ENCODE measurements at regions not wholly inside any gene's neighbourhood (a gene's known extent, or its start where the extent isn't known, plus 50 kb on each side); places are given as distances from the start of the nearest gene placed in this dataset.

DNA sequence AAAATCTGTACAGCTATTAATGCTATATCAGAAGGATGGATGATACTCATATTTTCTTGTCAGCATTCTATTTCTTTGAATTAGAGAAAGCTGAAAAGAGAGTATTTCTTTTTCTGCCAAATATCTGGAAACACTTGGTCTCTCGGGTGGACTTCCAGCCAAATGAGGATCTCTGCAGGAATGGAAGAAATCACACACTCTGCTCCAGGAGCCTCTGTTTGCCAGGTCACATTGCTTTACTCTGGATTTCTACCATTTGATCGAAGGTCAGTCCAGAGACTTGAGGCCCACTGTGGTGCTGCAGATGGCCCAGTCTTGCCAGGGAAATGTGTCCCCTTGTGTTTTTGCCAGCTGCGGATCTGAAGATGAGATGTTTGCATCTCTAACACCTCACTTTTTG is 154.1 kb downstream of the PCSK1 start:
- no peaks in the 10 kb centered on the region for H3K36me3 ChIP-seq
- no peak overlapping the region for H3K4me3 ChIP-seq
- no peaks in the 10 kb centered on the region for H3K27me3 ChIP-seq
- 92 to 93% methylated on average over 2 to 3 of the region's 3 CpGs for WGBS, 2 donors (ENCODE audit: low coverage in 1 of 2)
- intact Hi-C loops (cut with DNase I; ENCODE audit: low total_unique reads) (no loop called here), in situ Hi-C loops (cut with MboI; ENCODE audit: low pct_ligation_motif_present in 1 of 4, low pct_unique_long_range_greater_than_20kb in 1 of 4, low sequenced_read_pairs in 3 of 4) (no loop called here)
- TF ChIP-seq POLR2AphosphoS5 (IDR thresholded peaks at IDR 0.05) (no peak), EP300 (IDR thresholded peaks at IDR 0.05; ENCODE audit: low read depth) (no peak), POLR2A (IDR thresholded peaks at IDR 0.05) (no peak)
- TF ChIP-seq, protein P1, sequence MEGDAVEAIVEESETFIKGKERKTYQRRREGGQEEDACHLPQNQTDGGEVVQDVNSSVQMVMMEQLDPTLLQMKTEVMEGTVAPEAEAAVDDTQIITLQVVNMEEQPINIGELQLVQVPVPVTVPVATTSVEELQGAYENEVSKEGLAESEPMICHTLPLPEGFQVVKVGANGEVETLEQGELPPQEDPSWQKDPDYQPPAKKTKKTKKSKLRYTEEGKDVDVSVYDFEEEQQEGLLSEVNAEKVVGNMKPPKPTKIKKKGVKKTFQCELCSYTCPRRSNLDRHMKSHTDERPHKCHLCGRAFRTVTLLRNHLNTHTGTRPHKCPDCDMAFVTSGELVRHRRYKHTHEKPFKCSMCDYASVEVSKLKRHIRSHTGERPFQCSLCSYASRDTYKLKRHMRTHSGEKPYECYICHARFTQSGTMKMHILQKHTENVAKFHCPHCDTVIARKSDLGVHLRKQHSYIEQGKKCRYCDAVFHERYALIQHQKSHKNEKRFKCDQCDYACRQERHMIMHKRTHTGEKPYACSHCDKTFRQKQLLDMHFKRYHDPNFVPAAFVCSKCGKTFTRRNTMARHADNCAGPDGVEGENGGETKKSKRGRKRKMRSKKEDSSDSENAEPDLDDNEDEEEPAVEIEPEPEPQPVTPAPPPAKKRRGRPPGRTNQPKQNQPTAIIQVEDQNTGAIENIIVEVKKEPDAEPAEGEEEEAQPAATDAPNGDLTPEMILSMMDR (IDR thresholded peaks at IDR 0.05) = no peak
- H3K4me1 ChIP-seq = peaks cover 0 to 3% (median 1%) of the 10 kb centered on the region in 4 donors
- no peaks in the 10 kb centered on the region for H3K9me3 ChIP-seq
- H3K27ac ChIP-seq = no peak overlapping the region
- no peak for DNase-seq

DNA sequence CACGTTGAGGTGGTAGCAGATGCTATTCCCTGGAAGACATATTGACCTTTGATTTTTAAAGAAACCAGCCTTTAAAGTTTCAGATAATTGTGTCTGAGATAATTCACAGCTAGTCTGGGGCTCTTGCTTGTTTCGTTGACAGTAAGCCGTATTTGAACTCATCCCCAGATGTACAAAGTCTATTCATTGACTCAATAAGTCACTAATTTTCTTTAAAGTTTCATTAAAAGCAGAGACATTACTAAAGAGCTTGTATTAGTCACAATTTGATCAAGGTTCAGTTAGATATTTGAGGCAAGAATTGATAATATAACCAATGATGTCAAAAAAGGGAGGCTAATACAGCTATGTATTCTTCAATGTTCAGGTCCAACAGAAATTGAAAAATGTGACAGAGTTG is 158.0 kb downstream of the PCSK1 start:
- TF ChIP-seq POLR2AphosphoS5 (IDR thresholded peaks at IDR 0.05) (no peak), EP300 (IDR thresholded peaks at IDR 0.05; ENCODE audit: low read depth) (no peak), POLR2A (IDR thresholded peaks at IDR 0.05) (no peak)
- TF ChIP-seq, protein P1 (IDR thresholded peaks at IDR 0.05) = no peak
- H3K4me1 ChIP-seq = no peaks in the 10 kb centered on the region
- H3K9me3 ChIP-seq = peaks cover 0 to under 1% of the 10 kb centered on the region in 2 donors
- no peak overlapping the region for H3K27ac ChIP-seq
- H3K36me3 ChIP-seq = no peaks in the 10 kb centered on the region
- 77 to 84% methylated on average over 3 of the region's 3 CpGs for WGBS, 2 donors (ENCODE audit: low coverage in 1 of 2)
- DNase-seq = no peak
- no peak overlapping the region for H3K4me3 ChIP-seq
- in situ Hi-C loops (cut with MboI; ENCODE audit: low pct_ligation_motif_present in 1 of 4, low pct_unique_long_range_greater_than_20kb in 1 of 4, low sequenced_read_pairs in 3 of 4) (no loop called here), intact Hi-C loops (cut with DNase I; ENCODE audit: low total_unique reads) (no loop called here)
- H3K27me3 ChIP-seq = no peaks in the 10 kb centered on the region

DNA sequence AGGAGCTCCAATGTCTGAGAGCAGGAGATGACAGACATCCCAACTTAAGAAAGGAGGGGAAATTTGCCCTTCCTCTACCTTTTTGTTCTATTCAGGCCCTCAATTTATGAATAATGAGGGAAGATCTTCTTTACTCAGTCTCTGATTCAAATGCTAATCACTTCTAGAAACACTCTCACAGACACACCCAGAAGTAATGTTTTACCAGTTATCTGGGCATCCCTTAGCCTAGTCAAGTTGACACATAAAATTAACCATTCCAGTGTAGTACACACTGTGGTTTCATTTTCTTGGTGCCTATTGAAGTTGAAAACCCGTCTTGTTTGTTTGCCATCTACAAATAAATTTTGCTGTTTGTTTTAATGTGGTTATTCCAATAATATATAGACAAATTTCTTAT is 167.6 kb downstream of the PCSK1 start:
- intact Hi-C loops (cut with DNase I; ENCODE audit: low total_unique reads) = no loop called here
- 84 to 85% methylated on average over 1 of the region's 1 CpG for WGBS, 2 donors (ENCODE audit: low coverage in 1 of 2)

DNA sequence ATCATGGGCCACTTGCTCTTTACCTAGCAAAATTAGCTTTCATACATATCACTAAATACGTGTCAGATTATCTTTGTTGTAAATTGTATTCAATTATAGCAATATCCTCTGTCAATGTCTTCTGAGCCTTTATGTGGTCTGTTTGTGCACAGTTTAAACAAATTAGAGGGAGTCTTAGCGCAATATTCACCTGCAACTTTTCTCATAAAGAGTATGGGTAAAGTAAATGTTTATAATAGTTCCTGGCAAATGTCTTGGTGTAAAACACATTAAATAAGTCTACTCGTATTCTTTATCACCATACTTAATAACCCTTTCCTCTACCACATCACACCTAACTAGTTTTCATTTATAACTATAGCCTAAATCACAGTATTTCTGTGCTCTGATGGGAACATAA is 169.0 kb downstream of the PCSK1 start:
- TF ChIP-seq EP300 (IDR thresholded peaks at IDR 0.05; ENCODE audit: low read depth) (no peak), POLR2A (IDR thresholded peaks at IDR 0.05) (no peak), POLR2AphosphoS5 (IDR thresholded peaks at IDR 0.05) (no peak)
- TF ChIP-seq, protein P1 (IDR thresholded peaks at IDR 0.05) = no peak
- no peak for DNase-seq
- no peak overlapping the region for H3K27ac ChIP-seq
- no peaks in the 10 kb centered on the region for H3K4me1 ChIP-seq
- no peaks in the 10 kb centered on the region for H3K36me3 ChIP-seq
- no peaks in the 10 kb centered on the region for H3K27me3 ChIP-seq
- peaks cover 0 to 19% of the 10 kb centered on the region in 2 donors for H3K9me3 ChIP-seq
- no peak overlapping the region for H3K4me3 ChIP-seq
- WGBS, 2 donors (ENCODE audit: low coverage in 1 of 2) = 35 to 64% methylated on average over 3 of the region's 3 CpGs
- intact Hi-C loops (cut with DNase I; ENCODE audit: low total_unique reads) = no loop called here
- in situ Hi-C loops (cut with MboI; ENCODE audit: low pct_ligation_motif_present in 1 of 4, low pct_unique_long_range_greater_than_20kb in 1 of 4, low sequenced_read_pairs in 3 of 4) = no loop called here

More for the DNA sequence above, 167.6 kb downstream of the PCSK1 start:
- no peak for TF ChIP-seq POLR2AphosphoS5 (IDR thresholded peaks at IDR 0.05)
- TF ChIP-seq, protein P1 (IDR thresholded peaks at IDR 0.05) = no peak
- TF ChIP-seq POLR2A (IDR thresholded peaks at IDR 0.05) = no peak
- TF ChIP-seq EP300 (IDR thresholded peaks at IDR 0.05; ENCODE audit: low read depth) = no peak
- no peaks in the 10 kb centered on the region for H3K36me3 ChIP-seq
- H3K27me3 ChIP-seq = no peaks in the 10 kb centered on the region
- no peak overlapping the region for H3K4me3 ChIP-seq
- H3K9me3 ChIP-seq = peaks cover 5 to 22% of the 10 kb centered on the region in 2 donors
- no peak overlapping the region for H3K27ac ChIP-seq
- DNase-seq = no peak
- H3K4me1 ChIP-seq = no peaks in the 10 kb centered on the region
- in situ Hi-C loops (cut with MboI; ENCODE audit: low pct_ligation_motif_present in 1 of 4, low pct_unique_long_range_greater_than_20kb in 1 of 4, low sequenced_read_pairs in 3 of 4) = no loop called here
